ENCODE measurements at regions not wholly inside any gene's neighbourhood (a gene's known extent, or its start where the extent isn't known, plus 50 kb on each side); places are given as distances from the start of the nearest gene placed in this dataset.
A peak's percentile ranks its signal among the peaks of the same experiment; 100 is the strongest.
"Not testable (repeated sequence)": the region's sequence is repeated elsewhere in the genome, so short reads cannot be mapped to it uniquely, and the experiment has no call there.

GRCh38 chr12:11446372-11446771 is 51.0 kb upstream of the PRB2 start:
- H3K4me3 ChIP-seq (ENCODE audit: low read length), result no peak overlapping the region
- peak; percentile 19 for DNase-seq (ENCODE audit: low read depth, low spot score)

- no peak for DNase-seq (ENCODE audit: low read depth, low spot score)
- no peak overlapping the region for H3K4me3 ChIP-seq (ENCODE audit: low read length)
Observed at GRCh38 chr12:11457996-11458645, 62.8 kb upstream of the PRB2 start.

GRCh38 chr12:11460343-11461023 is 65.1 kb upstream of the PRB2 start:
- no peak overlapping the region for H3K4me3 ChIP-seq (ENCODE audit: low read length)
- no peak for DNase-seq (ENCODE audit: low read depth, low spot score)

- no peak overlapping the region for H3K4me3 ChIP-seq (ENCODE audit: low read length)
- DNase-seq (ENCODE audit: low read depth, low spot score), result no peak
Observed at GRCh38 chr12:11461433-11461832, 66.1 kb upstream of the PRB2 start.

- no peak for DNase-seq (ENCODE audit: low read depth, low spot score)
- no peak overlapping the region for H3K4me3 ChIP-seq (ENCODE audit: low read length)
Observed at GRCh38 chr12:11477110-11477509, 81.7 kb upstream of the PRB2 start.

GRCh38 chr12:11482955-11483354 is 87.6 kb upstream of the PRB2 start:
- no peak overlapping the region for H3K4me3 ChIP-seq (ENCODE audit: low read length)
- no peak for DNase-seq (ENCODE audit: low read depth, low spot score)

- DNase-seq (ENCODE audit: low read depth, low spot score), result peak; percentile 89
- no peak overlapping the region for H3K4me3 ChIP-seq (ENCODE audit: low read length)
Observed at GRCh38 chr12:11486623-11487444, 91.5 kb upstream of the PRB2 start.

GRCh38 chr12:11496157-11496851 is 100.9 kb upstream of the PRB2 start:
- H3K4me3 ChIP-seq (ENCODE audit: low read length), result no peak overlapping the region
- DNase-seq (ENCODE audit: low read depth, low spot score), result no peak

GRCh38 chr12:11497438-11497837 is 102.1 kb upstream of the PRB2 start:
- H3K4me3 ChIP-seq (ENCODE audit: low read length), result no peak overlapping the region
- no peak for DNase-seq (ENCODE audit: low read depth, low spot score)

GRCh38 chr12:11497995-11498394 is 102.6 kb upstream of the PRB2 start:
- DNase-seq (ENCODE audit: low read depth, low spot score), result no peak
- H3K4me3 ChIP-seq (ENCODE audit: low read length), result no peak overlapping the region

GRCh38 chr12:11498574-11498973 is 103.2 kb upstream of the PRB2 start:
- not testable (repeated sequence) for H3K4me3 ChIP-seq (ENCODE audit: low read length); DNase-seq (ENCODE audit: low read depth, low spot score)

- no peak overlapping the region for H3K4me3 ChIP-seq (ENCODE audit: low read length)
Observed at GRCh38 chr12:11499806-11500187, 104.4 kb upstream of the PRB2 start.

GRCh38 chr12:11500188-11500860 is 105.0 kb upstream of the PRB2 start:
- H3K4me3 ChIP-seq (ENCODE audit: low read length), result no peak overlapping the region
- peak; percentile 32 for DNase-seq (ENCODE audit: low read depth, low spot score)

More at GRCh38 chr12:11499806-11500187, 104.4 kb upstream of the PRB2 start:
- no peak for DNase-seq (ENCODE audit: low read depth, low spot score)

- no peak overlapping the region for H3K4me3 ChIP-seq (ENCODE audit: low read length)
- no peak for DNase-seq (ENCODE audit: low read depth, low spot score)
Observed at GRCh38 chr12:11500861-11501230, 105.5 kb upstream of the PRB2 start.

- DNase-seq (ENCODE audit: low read depth, low spot score), result no peak
- no peak overlapping the region for H3K4me3 ChIP-seq (ENCODE audit: low read length)
Observed at GRCh38 chr12:11508699-11509098, 113.3 kb upstream of the PRB2 start.

- no peak for DNase-seq (ENCODE audit: low read depth, low spot score)
- H3K4me3 ChIP-seq (ENCODE audit: low read length), result no peak overlapping the region
Observed at GRCh38 chr12:11509326-11509725, 114.0 kb upstream of the PRB2 start.

- H3K4me3 ChIP-seq (ENCODE audit: low read length), result no peak overlapping the region
- no peak for DNase-seq (ENCODE audit: low read depth, low spot score)
Observed at GRCh38 chr12:11510671-11511070, 115.3 kb upstream of the PRB2 start.

- H3K4me3 ChIP-seq (ENCODE audit: low read length), result no peak overlapping the region
- DNase-seq (ENCODE audit: low read depth, low spot score), result peak; percentile 35
Observed at GRCh38 chr12:11513288-11513687, 117.9 kb upstream of the PRB2 start.

GRCh38 chr12:11517080-11517479 is 121.7 kb upstream of the PRB2 start:
- no peak for DNase-seq (ENCODE audit: low read depth, low spot score)
- H3K4me3 ChIP-seq (ENCODE audit: low read length), result no peak overlapping the region

All from Jurkat, Clone E6-1 (cell line).